Nephron progenitor cell (in vitro differentiated cells): ENCODE measurements at regions not wholly inside any gene's neighbourhood (a gene's known extent, or its start where the extent isn't known, plus 50 kb on each side); places are given as distances from the start of the nearest gene placed in this dataset.

Experiments
- DNase-seq: peaks from one replicate; pipeline ENCODE4 v3.0.0; 2021
- H3K27ac Mint-ChIP-seq: 2 replicates; pipeline ENCODE4 v1.8.0; 2021; ENCODE audit warnings: mild to moderate bottlenecking, moderate library complexity, mixed read lengths
- H3K27me3 Mint-ChIP-seq: 2 replicates; pipeline ENCODE4 v1.8.0; 2021; ENCODE audit warnings: mild to moderate bottlenecking, low read depth, mixed read lengths; ENCODE audit not compliant: poor library complexity
- H3K36me3 Mint-ChIP-seq: 2 replicates; pipeline ENCODE4 v1.8.0; 2021; ENCODE audit warnings: low read depth, mixed read lengths
- H3K4me1 Mint-ChIP-seq: 2 replicates; pipeline ENCODE4 v1.8.0; 2021; ENCODE audit warnings: mixed read lengths
- H3K4me3 Mint-ChIP-seq: 2 replicates; pipeline ENCODE4 v1.8.0; 2021; ENCODE audit warnings: mild to moderate bottlenecking, moderate library complexity, mixed read lengths
- H3K9me3 Mint-ChIP-seq: 2 replicates; pipeline ENCODE4 v1.8.0; 2021; ENCODE audit warnings: mild to moderate bottlenecking, moderate library complexity, mixed read lengths
- TF ChIP-seq, protein P1 (sequence below): fragments of 200-600 bp; sonication (generic); IDR thresholded peaks from 2 replicates; pipeline ENCODE4 v1.5.0; 2021; ENCODE audit warnings: antibody characterized with exemption

DNA sequence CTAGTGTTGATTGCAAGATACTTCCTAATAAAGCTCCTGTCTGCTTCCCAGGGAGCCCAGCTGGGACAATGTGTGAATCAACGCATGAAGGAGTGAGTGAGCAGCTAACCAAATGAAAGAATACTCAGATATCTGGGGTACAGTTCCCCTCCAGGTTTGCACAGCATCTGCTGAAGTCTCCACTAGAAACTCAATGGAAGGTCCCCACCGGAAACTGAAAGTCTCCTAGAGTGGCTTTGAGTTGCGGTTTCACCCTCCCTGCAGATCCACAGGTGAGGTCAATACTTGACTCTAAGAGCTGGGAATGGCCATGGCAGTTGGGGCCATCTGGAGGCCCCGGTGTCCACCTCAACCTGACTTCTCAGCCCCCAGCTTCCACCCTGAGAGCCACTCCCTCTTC, 198.2 kb upstream of the MSX2 start:
- Mint-ChIP-seq H3K9me3 (no peaks in the 10 kb centered on the region), H3K27ac (no peak overlapping the region), H3K4me1 (peaks cover 15% of the 10 kb centered on the region), H3K27me3 (peaks cover 11% of the 10 kb centered on the region), H3K36me3 (no peaks in the 10 kb centered on the region), H3K4me3 (no peak overlapping the region)
- DNase-seq: no peak
- TF ChIP-seq, protein P1, sequence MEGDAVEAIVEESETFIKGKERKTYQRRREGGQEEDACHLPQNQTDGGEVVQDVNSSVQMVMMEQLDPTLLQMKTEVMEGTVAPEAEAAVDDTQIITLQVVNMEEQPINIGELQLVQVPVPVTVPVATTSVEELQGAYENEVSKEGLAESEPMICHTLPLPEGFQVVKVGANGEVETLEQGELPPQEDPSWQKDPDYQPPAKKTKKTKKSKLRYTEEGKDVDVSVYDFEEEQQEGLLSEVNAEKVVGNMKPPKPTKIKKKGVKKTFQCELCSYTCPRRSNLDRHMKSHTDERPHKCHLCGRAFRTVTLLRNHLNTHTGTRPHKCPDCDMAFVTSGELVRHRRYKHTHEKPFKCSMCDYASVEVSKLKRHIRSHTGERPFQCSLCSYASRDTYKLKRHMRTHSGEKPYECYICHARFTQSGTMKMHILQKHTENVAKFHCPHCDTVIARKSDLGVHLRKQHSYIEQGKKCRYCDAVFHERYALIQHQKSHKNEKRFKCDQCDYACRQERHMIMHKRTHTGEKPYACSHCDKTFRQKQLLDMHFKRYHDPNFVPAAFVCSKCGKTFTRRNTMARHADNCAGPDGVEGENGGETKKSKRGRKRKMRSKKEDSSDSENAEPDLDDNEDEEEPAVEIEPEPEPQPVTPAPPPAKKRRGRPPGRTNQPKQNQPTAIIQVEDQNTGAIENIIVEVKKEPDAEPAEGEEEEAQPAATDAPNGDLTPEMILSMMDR: no peak

DNA sequence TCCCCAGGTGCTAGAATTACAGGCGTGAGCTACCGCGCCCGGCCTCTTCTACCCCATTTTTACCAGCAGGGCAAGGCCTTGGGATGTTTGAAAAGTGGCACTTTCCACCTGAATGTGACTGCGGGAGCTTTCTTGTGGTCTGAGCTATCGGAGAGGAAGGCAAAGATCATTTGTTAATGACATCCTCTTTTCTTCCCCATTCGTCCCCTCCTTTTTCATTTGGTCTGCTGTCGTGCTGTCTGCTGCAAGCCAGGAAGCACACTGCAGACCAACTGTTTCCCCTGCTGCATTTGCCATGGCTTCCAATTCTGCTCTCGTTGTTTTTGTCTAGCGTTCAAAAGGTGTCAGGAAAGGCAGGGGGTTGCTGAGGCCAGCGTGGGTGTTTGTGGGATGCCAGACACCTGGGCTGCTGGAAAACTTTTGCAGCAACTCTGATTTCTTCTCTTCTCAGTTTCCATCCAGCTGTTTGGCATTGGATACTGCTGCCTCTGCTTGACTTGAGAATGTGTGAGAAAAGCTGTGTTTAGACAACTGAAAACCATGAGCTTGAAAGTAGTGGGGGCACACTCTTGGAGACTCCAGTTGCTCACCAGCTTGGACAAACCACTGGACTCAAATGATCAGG, 196.4 kb upstream of the MSX2 start:
- no peak overlapping the region for H3K4me3 Mint-ChIP-seq
- H3K27me3 Mint-ChIP-seq: peaks cover 8% of the 10 kb centered on the region
- H3K27ac Mint-ChIP-seq: no peak overlapping the region
- no peaks in the 10 kb centered on the region for H3K9me3 Mint-ChIP-seq
- peaks cover 30% of the 10 kb centered on the region for H3K4me1 Mint-ChIP-seq
- DNase-seq: no peak
- TF ChIP-seq, protein P1: no peak
- no peaks in the 10 kb centered on the region for H3K36me3 Mint-ChIP-seq

- H3K27ac Mint-ChIP-seq: no peak overlapping the region
Observed at GRCh38 chr5:174528821-174529544, 195.4 kb upstream of the MSX2 start.

DNA sequence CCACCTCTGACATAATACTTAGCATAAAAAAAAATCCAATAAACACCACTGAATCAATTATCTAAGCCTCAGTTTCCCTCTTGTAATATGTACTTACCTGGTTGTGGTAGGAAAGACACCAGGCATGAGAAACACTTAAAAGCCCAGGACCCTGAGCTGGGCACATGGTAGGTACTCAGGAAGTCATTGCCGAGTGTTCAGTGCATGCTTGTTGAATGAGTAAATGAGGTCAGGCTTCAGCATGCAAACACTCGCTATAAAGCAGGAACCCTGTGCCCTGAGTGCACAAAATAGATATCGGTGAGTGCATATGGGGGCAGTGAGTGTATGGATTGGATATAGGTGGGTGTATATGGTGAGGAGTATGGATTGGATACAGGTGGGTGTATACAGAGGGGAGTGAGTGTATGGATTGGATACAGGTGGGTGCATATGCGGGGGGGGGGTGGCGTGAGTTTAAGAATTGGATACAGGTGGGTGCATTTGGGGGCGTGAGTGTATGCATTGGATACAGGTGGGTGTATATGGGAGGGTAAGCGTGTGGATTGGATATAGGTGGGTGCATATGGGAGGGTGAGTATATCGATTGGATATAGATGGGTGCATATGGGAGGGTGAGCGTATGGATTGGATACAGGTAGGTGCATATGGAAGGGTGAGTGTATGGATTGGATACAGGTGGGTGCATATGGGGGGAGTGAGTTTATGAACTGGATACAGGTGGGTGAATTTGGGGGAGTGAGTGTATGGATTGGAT, 194.3 kb upstream of the MSX2 start:
- Mint-ChIP-seq H3K4me1 (peaks cover 39% of the 10 kb centered on the region), H3K27me3 (peaks cover 4% of the 10 kb centered on the region), H3K36me3 (no peaks in the 10 kb centered on the region), H3K27ac (no peak overlapping the region), H3K4me3 (no peak overlapping the region), H3K9me3 (no peaks in the 10 kb centered on the region)
- TF ChIP-seq, protein P1: no peak
- no peak for DNase-seq

More at GRCh38 chr5:174528821-174529544, 195.4 kb upstream of the MSX2 start:
- H3K9me3 Mint-ChIP-seq: no peaks in the 10 kb centered on the region
- no peak overlapping the region for H3K4me3 Mint-ChIP-seq
- TF ChIP-seq, protein P1: no peak
- peaks cover 39% of the 10 kb centered on the region for H3K4me1 Mint-ChIP-seq
- no peaks in the 10 kb centered on the region for H3K36me3 Mint-ChIP-seq
- no peak for DNase-seq
- H3K27me3 Mint-ChIP-seq: peaks cover 4% of the 10 kb centered on the region

- DNase-seq: no peak
- peaks cover 39% of the 10 kb centered on the region for H3K4me1 Mint-ChIP-seq
- peaks cover 4% of the 10 kb centered on the region for H3K27me3 Mint-ChIP-seq
- no peak overlapping the region for H3K27ac Mint-ChIP-seq
- H3K4me3 Mint-ChIP-seq: no peak overlapping the region
- no peaks in the 10 kb centered on the region for H3K9me3 Mint-ChIP-seq
- H3K36me3 Mint-ChIP-seq: no peaks in the 10 kb centered on the region
- TF ChIP-seq, protein P1: no peak
Observed at GRCh38 chr5:174531782-174532191, 192.6 kb upstream of the MSX2 start.
